IMR-90 (cell line): ENCODE measurements at regions not wholly inside any gene's neighbourhood (a gene's known extent, or its start where the extent isn't known, plus 50 kb on each side); places are given as distances from the start of the nearest gene placed in this dataset.

ENCODE experiments used
- ATAC-seq: fragments of 200-7000 bp; cut with Tn5 transposase; 2 replicates; pipeline ENCODE4 v1.9.1; 2020; ENCODE audit warnings: low read depth, mild to moderate bottlenecking, moderate library complexity
- BruUV-seq: library from RNA; stranded (reverse); fragments of 400-500 nt; replicated peaks from 2 replicates; lab custom pipeline; 2021; lab: Mats Ljungman, UMichigan
- CTCF ChIA-PET: fragments of 300-600 bp; formaldehyde crosslinking; extraction: SDS; loops from one replicate; lab custom pipeline; 2021; ENCODE audit warnings: antibody characterized with exemption; lab: Yijun Ruan, JAX
- POLR2A ChIA-PET: fragments of 300-600 bp; sonication (Branson Sonifier 250); formaldehyde crosslinking; loops from one replicate; lab custom pipeline; 2022; ENCODE audit warnings: antibody characterized with exemption; ENCODE audit not compliant: unreplicated experiment; lab: Charles Lee
- DNase-seq: peaks from one replicate; pipeline ENCODE4 v3.0.0; 2013
- H2AFZ ChIP-seq: replicated peaks from 2 replicates; pipeline ENCODE3; 2013; ENCODE audit warnings: low read length, mild to moderate bottlenecking; ENCODE audit not compliant: poor library complexity
- H2AK5ac ChIP-seq: 2 replicates; pipeline ENCODE4 v1.6.1; 2013; ENCODE audit warnings: low read depth, low read length, inconsistent platforms
- H2AK9ac ChIP-seq: replicated peaks from 2 replicates; pipeline ENCODE3; 2013; ENCODE audit warnings: mild to moderate bottlenecking, low read depth, low read length, moderate library complexity; ENCODE audit not compliant: poor library complexity
- H2BK120ac ChIP-seq: 2 replicates; pipeline ENCODE4 v1.6.1; 2013; ENCODE audit warnings: low read depth, low read length, inconsistent platforms
- H2BK15ac ChIP-seq: 3 replicates; pipeline ENCODE4 v1.6.1; 2013; ENCODE audit warnings: low read depth, low read length, inconsistent platforms
- H2BK20ac ChIP-seq: 2 replicates; pipeline ENCODE4 v1.6.1; 2013; ENCODE audit warnings: low read depth, mild to moderate bottlenecking, inconsistent platforms, low read length, moderate library complexity
- H2BK5ac ChIP-seq: 2 replicates; pipeline ENCODE4 v1.6.1; 2013; ENCODE audit warnings: mild to moderate bottlenecking, low read depth, low read length, inconsistent platforms; ENCODE audit not compliant: poor library complexity, severe bottlenecking
- H3K14ac ChIP-seq: replicated peaks from 2 replicates; pipeline ENCODE4 v1.6.1; 2013; ENCODE audit warnings: low read depth, low read length, inconsistent platforms
- H3K18ac ChIP-seq: 2 replicates; pipeline ENCODE4 v1.6.1; 2013; ENCODE audit warnings: low read depth, low read length, control low read depth
- H3K23ac ChIP-seq: 2 replicates; pipeline ENCODE4 v1.6.1; 2013; ENCODE audit warnings: low read depth, low read length, inconsistent platforms
- H3K27ac ChIP-seq: 2 replicates; pipeline ENCODE4 v1.5.1; 2013; ENCODE audit warnings: mild to moderate bottlenecking, control low read depth, low read length; ENCODE audit not compliant: insufficient read depth
- H3K27me3 ChIP-seq: 2 replicates; pipeline ENCODE4 v1.6.1; 2013; ENCODE audit warnings: low read length; ENCODE audit not compliant: control insufficient read depth, insufficient read depth
- H3K36me3 ChIP-seq: 2 replicates; pipeline ENCODE4 v1.6.1; 2013; ENCODE audit warnings: low read length, mixed read lengths; ENCODE audit not compliant: control insufficient read depth, insufficient read depth
- H3K4ac ChIP-seq: 2 replicates; pipeline ENCODE4 v1.6.1; 2013; ENCODE audit warnings: low read depth, low read length, inconsistent platforms
- H3K4me1 ChIP-seq: 2 replicates; pipeline ENCODE4 v1.6.1; 2013; ENCODE audit warnings: low read length, mixed read lengths; ENCODE audit not compliant: control insufficient read depth, insufficient read depth
- H3K4me2 ChIP-seq: 2 replicates; pipeline ENCODE4 v1.6.1; 2013; ENCODE audit warnings: low read depth, mild to moderate bottlenecking, control low read depth, low read length, moderate library complexity
- H3K4me3 ChIP-seq: 2 replicates; pipeline ENCODE4 v1.5.1; 2013; ENCODE audit warnings: low read depth, mild to moderate bottlenecking, control low read depth, low read length, moderate library complexity; ENCODE audit not compliant: insufficient read depth
- H3K56ac ChIP-seq: 2 replicates; pipeline ENCODE4 v1.6.1; 2013; ENCODE audit warnings: low read length, inconsistent platforms; ENCODE audit not compliant: insufficient read depth; ENCODE audit errors: extremely low read depth
- H3K79me1 ChIP-seq, 2 experiments: 2 replicates each; pipeline ENCODE4 v1.6.1; 2013; ENCODE audit warnings: low read length in 2 of 2, inconsistent platforms in 1 of 2, low read depth in 1 of 2
- H3K9ac ChIP-seq: 2 replicates; pipeline ENCODE4 v1.6.1; 2013; ENCODE audit warnings: low read depth, low read length, control low read depth
- H3K9me1 ChIP-seq: 2 replicates; pipeline ENCODE4 v1.6.1; 2013; ENCODE audit warnings: low read length, inconsistent platforms; ENCODE audit not compliant: insufficient read depth
- H3K9me3 ChIP-seq: 2 replicates; pipeline ENCODE4 v1.6.1; 2013; ENCODE audit warnings: low read length; ENCODE audit not compliant: control insufficient read depth, insufficient read depth
- H4K20me1 ChIP-seq: 2 replicates; pipeline ENCODE4 v1.6.1; 2013; ENCODE audit warnings: low read length, inconsistent platforms; ENCODE audit not compliant: insufficient read depth
- H4K5ac ChIP-seq: 2 replicates; pipeline ENCODE4 v1.6.1; 2013; ENCODE audit warnings: mild to moderate bottlenecking, low read depth, low read length, control low read depth
- H4K8ac ChIP-seq, 2 experiments: 2 replicates each; pipeline ENCODE4 v1.6.1; 2013; ENCODE audit warnings: low read depth in 2 of 2, low read length in 2 of 2, control low read depth in 1 of 2, inconsistent platforms in 1 of 2
- H4K91ac ChIP-seq: 2 replicates; pipeline ENCODE4 v1.6.1; 2013; ENCODE audit warnings: low read depth, low read length, inconsistent platforms; ENCODE audit not compliant: insufficient read depth
- BHLHE40 ChIP-seq: fragments of 150-350 bp; IDR thresholded peaks from 2 replicates; pipeline ENCODE4 v1.6.1; 2016; ENCODE audit warnings: mild to moderate bottlenecking, low read depth, low read length
- CEBPB ChIP-seq: IDR thresholded peaks from 2 replicates; pipeline ENCODE4 v1.6.1; 2012; ENCODE audit warnings: low read depth, low read length, improper control_type of control experiment
- CHD1 ChIP-seq: IDR thresholded peaks from 2 replicates; pipeline ENCODE4 v1.6.1; 2012; ENCODE audit warnings: low read depth, low read length, improper control_type of control experiment
- FOS ChIP-seq: fragments of 150-350 bp; IDR thresholded peaks from 2 replicates; pipeline ENCODE4 v1.6.1; 2016; ENCODE audit warnings: low read depth, low read length
- MAFK ChIP-seq: IDR thresholded peaks from 2 replicates; pipeline ENCODE4 v1.6.1; 2012; ENCODE audit warnings: low read depth, low read length, improper control_type of control experiment
- NFE2L2 ChIP-seq: fragments of 150-350 bp; IDR thresholded peaks from 2 replicates; pipeline ENCODE4 v1.6.1; 2016; ENCODE audit warnings: low read depth, mild to moderate bottlenecking, low read length
- POLR2A ChIP-seq: IDR thresholded peaks from 2 replicates; pipeline ENCODE4 v1.6.1; 2012; ENCODE audit warnings: mild to moderate bottlenecking, low read depth, low read length
- RAD21 ChIP-seq: IDR thresholded peaks from 2 replicates; pipeline ENCODE4 v1.6.1; 2012; ENCODE audit warnings: low read length, improper control_type of control experiment
- RCOR1 ChIP-seq: IDR thresholded peaks from 2 replicates; pipeline ENCODE4 v1.6.1; 2012; ENCODE audit warnings: mild to moderate bottlenecking, low read length, improper control_type of control experiment; ENCODE audit not compliant: insufficient replicate concordance
- RFX5 ChIP-seq: IDR thresholded peaks from 2 replicates; pipeline ENCODE4 v1.8.0; 2012; ENCODE audit warnings: low read depth, mild to moderate bottlenecking, low read length, moderate library complexity
- SMC3 ChIP-seq: fragments of 150-350 bp; IDR thresholded peaks from 2 replicates; pipeline ENCODE4 v1.6.1; 2016; ENCODE audit warnings: low read depth, mild to moderate bottlenecking, antibody characterized with exemption, low read length, moderate library complexity
- WGBS, 2 experiments: methylation state at CpG; one replicate each; pipeline versions ENCODE4 v1.1.5 to v1.1.7; 2013; ENCODE audit warnings: missing lambda C conversion rate in 2 of 2; ENCODE audit not compliant: insufficient read length in 1 of 2; ENCODE audit errors: extremely low coverage in 2 of 2; 5-methylcytosine and 5-hydroxymethylcytosine counted together
- dilution Hi-C: fragments of 300-500 bp; cut with HindIII; formaldehyde crosslinking; loops from one replicate; pipeline ENCODE4 v1.14.3; 2018; ENCODE audit warnings: low sequenced_read_pairs; ENCODE audit not compliant: unreplicated experiment
- in situ Hi-C: fragments of 300-500 bp; cut with MboI; formaldehyde crosslinking; loops from 3 replicates; pipeline ENCODE4 v1.14.3; 2019; ENCODE audit warnings: low sequenced_read_pairs, inconsistent platforms, mixed read lengths
- intact Hi-C: fragments of 100-400 bp; cut with micrococcal nuclease; formaldehyde crosslinking; loops from 2 replicates; pipeline ENCODE4 v1.10.0; 2022
- TF ChIP-seq, protein P1 (sequence below): fragments of 150-350 bp; IDR thresholded peaks from 2 replicates; pipeline ENCODE4 v1.6.1; 2017; ENCODE audit warnings: mild to moderate bottlenecking, antibody characterized with exemption, low read length, low read depth
- TF ChIP-seq, protein P2 (sequence below): fragments of 150-350 bp; IDR thresholded peaks from 2 replicates; pipeline ENCODE4 v1.6.1; 2016; ENCODE audit warnings: low read depth, mild to moderate bottlenecking, low read length, moderate library complexity, borderline replicate concordance
- TF ChIP-seq, protein P3 (sequence below): conservative IDR thresholded peaks from 2 replicates; pipeline ENCODE4 v1.5.1; 2012; ENCODE audit warnings: mild to moderate bottlenecking, low read depth, low read length, improper control_type of control experiment

DNA sequence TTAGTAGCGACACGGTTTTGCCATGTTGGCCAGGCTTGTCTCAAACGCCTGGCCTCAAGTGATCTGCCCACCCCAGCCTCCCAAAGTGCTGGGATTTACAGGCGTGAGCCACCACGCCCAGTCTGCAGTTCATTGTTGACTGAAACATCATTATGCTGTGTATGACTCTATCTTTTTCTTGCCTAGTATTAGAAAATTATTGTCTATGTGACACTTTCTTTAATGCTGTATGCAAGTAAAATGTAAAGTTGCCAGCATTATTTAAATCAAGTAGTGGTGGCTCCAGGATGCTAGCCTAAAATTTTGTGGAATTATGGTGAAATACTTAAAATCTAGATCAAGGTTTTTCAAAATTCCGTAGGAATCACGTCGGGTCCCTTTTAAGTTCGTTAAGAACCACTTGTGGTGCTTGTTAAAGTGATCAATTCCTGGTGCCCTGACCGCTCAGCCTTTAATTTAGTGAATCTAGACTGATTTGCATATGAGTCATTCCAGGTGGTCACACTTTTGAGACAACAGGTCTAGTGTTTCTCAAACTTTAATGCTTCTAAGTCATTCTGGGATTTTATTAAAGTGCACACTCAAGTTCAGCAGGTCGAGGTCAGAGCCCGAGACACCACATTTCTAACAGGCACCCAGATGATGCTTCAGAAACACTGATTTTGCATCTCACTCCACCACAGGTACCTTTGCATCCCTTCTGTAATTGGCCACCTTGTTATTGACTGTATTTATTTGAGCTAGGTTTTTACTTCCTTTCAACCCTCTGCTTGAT is 132.6 kb upstream of the MTHFD1L start:
- dilution Hi-C loops (no loop called here), intact Hi-C loops (no loop called here), in situ Hi-C loops (no loop called here)
- Histone ChIP-seq H3K9me1 (no peaks in the 10 kb centered on the region), H4K91ac (no peak overlapping the region), H3K79me1 (no peaks in the 10 kb centered on the region), H2AFZ (no peak overlapping the region), H3K27me3 (no peaks in the 10 kb centered on the region), H3K18ac (no peak overlapping the region), H3K4me1 (no peaks in the 10 kb centered on the region), H2BK120ac (no peak overlapping the region), H3K4ac (no peak overlapping the region), H4K5ac (no peak overlapping the region), H3K27ac (no peak overlapping the region), H3K9ac (no peak overlapping the region), H3K4me2 (no peak overlapping the region), H4K8ac (no peak overlapping the region), H2AK5ac (no peak overlapping the region), H3K4me3 (no peak overlapping the region), H3K56ac (no peak overlapping the region), H3K14ac (no peak overlapping the region), H3K36me3 (no peaks in the 10 kb centered on the region), H3K23ac (no peak overlapping the region), H4K20me1 (no peaks in the 10 kb centered on the region), H3K9me3 (no peaks in the 10 kb centered on the region), H2BK15ac (no peak overlapping the region), H2BK5ac (no peak overlapping the region), H2BK20ac (no peak overlapping the region), H2AK9ac (no peak overlapping the region)
- no TSS peak for BruUV-seq
- no peak for DNase-seq
- TF ChIP-seq BHLHE40 (no peak), SMC3 (no peak), FOS (no peak), MAFK (no peak), RAD21 (no peak), POLR2A (no peak), CEBPB (no peak), CHD1 (no peak), RCOR1 (no peak), RFX5 (no peak), NFE2L2 (no peak)
- TF ChIP-seq, protein P1, sequence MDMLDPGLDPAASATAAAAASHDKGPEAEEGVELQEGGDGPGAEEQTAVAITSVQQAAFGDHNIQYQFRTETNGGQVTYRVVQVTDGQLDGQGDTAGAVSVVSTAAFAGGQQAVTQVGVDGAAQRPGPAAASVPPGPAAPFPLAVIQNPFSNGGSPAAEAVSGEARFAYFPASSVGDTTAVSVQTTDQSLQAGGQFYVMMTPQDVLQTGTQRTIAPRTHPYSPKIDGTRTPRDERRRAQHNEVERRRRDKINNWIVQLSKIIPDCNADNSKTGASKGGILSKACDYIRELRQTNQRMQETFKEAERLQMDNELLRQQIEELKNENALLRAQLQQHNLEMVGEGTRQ, result no peak
- TF ChIP-seq, protein P2, sequence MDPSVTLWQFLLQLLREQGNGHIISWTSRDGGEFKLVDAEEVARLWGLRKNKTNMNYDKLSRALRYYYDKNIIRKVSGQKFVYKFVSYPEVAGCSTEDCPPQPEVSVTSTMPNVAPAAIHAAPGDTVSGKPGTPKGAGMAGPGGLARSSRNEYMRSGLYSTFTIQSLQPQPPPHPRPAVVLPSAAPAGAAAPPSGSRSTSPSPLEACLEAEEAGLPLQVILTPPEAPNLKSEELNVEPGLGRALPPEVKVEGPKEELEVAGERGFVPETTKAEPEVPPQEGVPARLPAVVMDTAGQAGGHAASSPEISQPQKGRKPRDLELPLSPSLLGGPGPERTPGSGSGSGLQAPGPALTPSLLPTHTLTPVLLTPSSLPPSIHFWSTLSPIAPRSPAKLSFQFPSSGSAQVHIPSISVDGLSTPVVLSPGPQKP, result no peak
- TF ChIP-seq, protein P3, sequence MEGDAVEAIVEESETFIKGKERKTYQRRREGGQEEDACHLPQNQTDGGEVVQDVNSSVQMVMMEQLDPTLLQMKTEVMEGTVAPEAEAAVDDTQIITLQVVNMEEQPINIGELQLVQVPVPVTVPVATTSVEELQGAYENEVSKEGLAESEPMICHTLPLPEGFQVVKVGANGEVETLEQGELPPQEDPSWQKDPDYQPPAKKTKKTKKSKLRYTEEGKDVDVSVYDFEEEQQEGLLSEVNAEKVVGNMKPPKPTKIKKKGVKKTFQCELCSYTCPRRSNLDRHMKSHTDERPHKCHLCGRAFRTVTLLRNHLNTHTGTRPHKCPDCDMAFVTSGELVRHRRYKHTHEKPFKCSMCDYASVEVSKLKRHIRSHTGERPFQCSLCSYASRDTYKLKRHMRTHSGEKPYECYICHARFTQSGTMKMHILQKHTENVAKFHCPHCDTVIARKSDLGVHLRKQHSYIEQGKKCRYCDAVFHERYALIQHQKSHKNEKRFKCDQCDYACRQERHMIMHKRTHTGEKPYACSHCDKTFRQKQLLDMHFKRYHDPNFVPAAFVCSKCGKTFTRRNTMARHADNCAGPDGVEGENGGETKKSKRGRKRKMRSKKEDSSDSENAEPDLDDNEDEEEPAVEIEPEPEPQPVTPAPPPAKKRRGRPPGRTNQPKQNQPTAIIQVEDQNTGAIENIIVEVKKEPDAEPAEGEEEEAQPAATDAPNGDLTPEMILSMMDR, result no peak
- no peak for ATAC-seq
- 48% methylated on average over 2 of the region's 12 CpGs; no CpG with 5 or more reads in 1 of the 2 experiments for WGBS, 2 experiments
- ChIA-PET CTCF (interaction anchor here (0.6 kb wide), 1 partner anchor 342 kb away, joined by 7 read pairs; no protein-coding TSS in a partner anchor), POLR2A (no interaction called here)
